ENCODE measurements at regions not wholly inside any gene's neighbourhood (a gene's known extent, or its start where the extent isn't known, plus 50 kb on each side); places are given as distances from the start of the nearest gene placed in this dataset.

DNA sequence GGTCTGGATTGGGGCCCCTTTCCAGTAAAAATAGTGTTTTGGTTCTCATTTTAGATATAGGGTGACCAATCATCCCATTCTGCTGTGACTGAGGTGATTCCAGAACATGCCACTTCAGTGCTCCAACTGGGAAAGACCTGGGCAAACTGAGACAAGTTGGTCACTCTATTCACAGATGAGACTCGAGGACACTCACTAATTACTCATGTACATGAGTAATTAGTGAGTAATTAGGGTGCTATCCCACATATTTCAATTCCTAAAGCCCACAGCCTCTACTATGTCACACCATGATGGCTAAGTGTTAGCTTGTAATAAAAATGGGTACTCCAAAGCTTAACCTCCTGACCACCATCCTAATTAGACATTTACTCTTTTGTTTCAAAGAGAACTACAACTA, 86.0 kb downstream of the CBLN4 start:
- no peaks in the 10 kb centered on the region for H4K20me1 ChIP-seq (ENCODE audit: insufficient read depth, low read length, poor library complexity, severe bottlenecking)
- H3K4me3 ChIP-seq (ENCODE audit: low read length, poor library complexity, severe bottlenecking): no peak overlapping the region
- no peaks in the 10 kb centered on the region for H3K27me3 ChIP-seq (ENCODE audit: insufficient read depth, low read length, poor library complexity, severe bottlenecking)
- no peaks in the 10 kb centered on the region for H3K79me2 ChIP-seq (ENCODE audit: insufficient read depth, low read length)
- H3F3A ChIP-seq (ENCODE audit: low read depth): no peaks in the 10 kb centered on the region
- no peaks in the 10 kb centered on the region for H3K36me3 ChIP-seq (ENCODE audit: insufficient read depth, low read length)
- TF ChIP-seq CTCF (conservative IDR thresholded peaks at IDR 0.05; ENCODE audit: low read length) (no peak), EZH2phosphoT487 (IDR thresholded peaks at IDR 0.05; ENCODE audit: borderline replicate concordance) (no peak)
- H2AFZ ChIP-seq (ENCODE audit: low read length): no peak overlapping the region
- H3K9me2 ChIP-seq (replicated peaks; ENCODE audit: low read depth, low read length): no peaks in the 10 kb centered on the region
- peaks cover 3% of the 10 kb centered on the region; the same call in 1 of the 2 replicates for H3K9me3 ChIP-seq (ENCODE audit: insufficient read depth, low read depth, low read length)
- H3K4me1 ChIP-seq (ENCODE audit: insufficient read depth, low read length, poor library complexity, severe bottlenecking): no peaks in the 10 kb centered on the region
- no peak overlapping the region for H3K9ac ChIP-seq (ENCODE audit: low read depth, low read length, poor library complexity, severe bottlenecking)
- H3K4me2 ChIP-seq (ENCODE audit: low read depth, low read length, poor library complexity, severe bottlenecking): no peak overlapping the region

DNA sequence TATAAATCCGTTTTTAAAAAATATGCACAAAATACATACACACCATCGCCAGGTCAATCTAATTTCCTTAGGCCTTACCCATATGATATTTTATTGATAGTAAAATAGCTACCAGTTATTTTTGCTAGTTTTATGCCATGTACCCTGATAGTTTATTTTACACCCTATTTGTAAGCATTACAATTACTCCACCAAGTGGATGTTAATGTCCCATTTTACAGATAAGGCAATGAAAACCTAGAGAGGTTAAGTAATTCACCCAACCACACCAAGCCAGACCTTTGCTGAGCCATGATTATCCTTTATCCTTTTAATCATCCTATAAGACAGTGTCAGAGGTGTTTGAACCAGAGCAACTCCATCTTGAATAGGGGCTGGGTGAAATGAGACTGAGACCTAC, 86.8 kb downstream of the CBLN4 start:
- H4K20me1 ChIP-seq (ENCODE audit: insufficient read depth, low read length, poor library complexity, severe bottlenecking): no peaks in the 10 kb centered on the region
- peaks cover 3% of the 10 kb centered on the region; the same call in 1 of the 2 replicates for H3K9me3 ChIP-seq (ENCODE audit: insufficient read depth, low read depth, low read length)
- H3K9me2 ChIP-seq (replicated peaks; ENCODE audit: low read depth, low read length): no peaks in the 10 kb centered on the region
- H3K4me3 ChIP-seq (ENCODE audit: low read length, poor library complexity, severe bottlenecking): no peak overlapping the region
- H2AFZ ChIP-seq (ENCODE audit: low read length): no peak overlapping the region
- TF ChIP-seq CTCF (conservative IDR thresholded peaks at IDR 0.05; ENCODE audit: low read length) (no peak), EZH2phosphoT487 (IDR thresholded peaks at IDR 0.05; ENCODE audit: borderline replicate concordance) (no peak)
- no peak overlapping the region for H3K4me2 ChIP-seq (ENCODE audit: low read depth, low read length, poor library complexity, severe bottlenecking)
- H3K36me3 ChIP-seq (ENCODE audit: insufficient read depth, low read length): no peaks in the 10 kb centered on the region
- no peaks in the 10 kb centered on the region for H3K27me3 ChIP-seq (ENCODE audit: insufficient read depth, low read length, poor library complexity, severe bottlenecking)
- H3K9ac ChIP-seq (ENCODE audit: low read depth, low read length, poor library complexity, severe bottlenecking): no peak overlapping the region
- no peaks in the 10 kb centered on the region for H3F3A ChIP-seq (ENCODE audit: low read depth)
- H3K79me2 ChIP-seq (ENCODE audit: insufficient read depth, low read length): no peaks in the 10 kb centered on the region
- no peaks in the 10 kb centered on the region for H3K4me1 ChIP-seq (ENCODE audit: insufficient read depth, low read length, poor library complexity, severe bottlenecking)

- TF ChIP-seq CTCF (conservative IDR thresholded peaks at IDR 0.05; ENCODE audit: low read length): no peak
- H3K9me3 ChIP-seq (ENCODE audit: insufficient read depth, low read depth, low read length): no peaks in the 10 kb centered on the region
- no peak overlapping the region for H2AFZ ChIP-seq (ENCODE audit: low read length)
Measured at GRCh38 chr20:55893031-55893430, 112.3 kb downstream of the CBLN4 start.

More at GRCh38 chr20:55893031-55893430, 112.3 kb downstream of the CBLN4 start:
- no peaks in the 10 kb centered on the region for H3K79me2 ChIP-seq (ENCODE audit: insufficient read depth, low read length)
- H3K9ac ChIP-seq (ENCODE audit: low read depth, low read length, poor library complexity, severe bottlenecking): no peak overlapping the region
- H3K4me3 ChIP-seq (ENCODE audit: low read length, poor library complexity, severe bottlenecking): no peak overlapping the region
- H3K36me3 ChIP-seq (ENCODE audit: insufficient read depth, low read length): no peaks in the 10 kb centered on the region
- H3K4me2 ChIP-seq (ENCODE audit: low read depth, low read length, poor library complexity, severe bottlenecking): no peak overlapping the region
- no peaks in the 10 kb centered on the region for H4K20me1 ChIP-seq (ENCODE audit: insufficient read depth, low read length, poor library complexity, severe bottlenecking)
- no peaks in the 10 kb centered on the region for H3K4me1 ChIP-seq (ENCODE audit: insufficient read depth, low read length, poor library complexity, severe bottlenecking)
- H3K27me3 ChIP-seq (ENCODE audit: insufficient read depth, low read length, poor library complexity, severe bottlenecking): no peaks in the 10 kb centered on the region
- H3K9me2 ChIP-seq (replicated peaks; ENCODE audit: low read depth, low read length): no peaks in the 10 kb centered on the region
- H3F3A ChIP-seq (ENCODE audit: low read depth): no peaks in the 10 kb centered on the region
